D341Med (cell line): ENCODE measurements at regions not wholly inside any gene's neighbourhood (a gene's known extent, or its start where the extent isn't known, plus 50 kb on each side); places are given as distances from the start of the nearest gene placed in this dataset.

ENCODE experiments used
- DNase-seq: peaks from one replicate; pipeline ENCODE4 v3.0.0; 2012; ENCODE audit warnings: low spot score

DNA sequence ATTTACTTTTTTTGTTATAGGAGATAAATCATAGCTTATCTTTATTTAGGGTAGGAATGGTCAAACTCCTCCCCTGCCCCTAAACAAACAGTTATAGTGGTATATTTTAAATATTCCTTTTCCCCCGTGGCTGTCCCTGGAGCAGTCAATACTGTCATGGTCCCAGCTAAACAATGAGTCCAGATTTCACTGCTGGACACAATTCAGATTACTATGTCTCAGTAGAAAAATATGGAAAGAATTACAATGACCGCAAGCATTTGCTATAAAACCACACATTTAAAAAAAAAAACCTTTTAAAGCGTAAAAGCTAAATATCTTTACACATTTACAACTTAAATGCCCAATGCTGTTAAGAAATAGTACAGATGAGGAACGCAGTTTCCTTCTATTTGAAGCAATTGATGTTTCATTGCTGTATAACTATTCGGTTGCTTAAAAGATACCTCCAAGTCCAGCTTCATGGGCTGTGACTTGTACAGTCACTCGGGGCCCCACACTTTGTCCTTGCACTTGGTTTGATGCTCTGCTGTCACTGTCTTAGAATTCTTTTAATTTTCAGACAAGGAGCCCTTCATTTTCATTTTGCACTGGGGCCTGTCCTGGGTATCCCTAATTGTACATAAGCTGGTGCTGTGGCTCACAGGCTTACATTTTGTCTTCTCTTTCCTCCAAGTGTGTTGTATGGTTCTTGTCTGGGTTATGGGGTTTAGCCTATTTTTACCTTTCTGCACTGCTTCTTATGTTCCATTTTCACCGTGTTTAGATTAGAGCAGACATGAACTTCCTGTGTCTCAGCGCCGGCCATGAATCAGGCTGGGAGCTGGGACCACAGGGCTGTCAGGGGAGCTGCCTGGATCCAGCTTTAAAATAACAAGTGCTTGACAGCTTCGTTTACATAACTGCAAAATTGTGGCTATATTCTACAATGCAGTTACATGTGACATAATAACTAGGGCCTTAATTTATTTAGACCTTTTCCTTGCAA is 530.2 kb upstream of the FZD8 start:
- no peak for DNase-seq

DNA sequence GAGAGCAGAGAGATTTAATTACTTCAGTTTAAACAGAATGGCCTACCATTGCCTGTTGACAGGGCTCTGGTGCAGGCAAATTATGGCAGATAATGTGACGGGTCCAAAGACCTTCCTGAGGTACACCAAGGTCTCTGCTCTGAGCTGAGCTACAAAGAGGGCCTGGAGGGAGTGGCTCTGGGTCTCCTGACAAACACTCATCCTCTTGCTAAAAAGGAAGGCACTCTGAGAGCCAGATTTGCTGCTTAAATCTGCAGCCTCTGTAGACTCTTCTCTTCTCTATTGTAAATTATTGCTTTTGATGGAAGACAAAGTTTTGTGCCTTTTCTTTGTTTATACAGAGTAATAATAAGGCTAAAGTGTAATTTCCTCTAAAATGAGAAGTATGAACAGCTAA is 529.5 kb upstream of the FZD8 start:
- DNase-seq: no peak

GRCh38 chr10:36170943-36171501 is 528.9 kb upstream of the FZD8 start:
- no peak for DNase-seq

GRCh38 chr10:36170142-36170719 is 528.1 kb upstream of the FZD8 start:
- no peak for DNase-seq

- no peak for DNase-seq
These were observed 526.7 kb upstream of the FZD8 start for GRCh38 chr10:36168777-36169176.

DNA sequence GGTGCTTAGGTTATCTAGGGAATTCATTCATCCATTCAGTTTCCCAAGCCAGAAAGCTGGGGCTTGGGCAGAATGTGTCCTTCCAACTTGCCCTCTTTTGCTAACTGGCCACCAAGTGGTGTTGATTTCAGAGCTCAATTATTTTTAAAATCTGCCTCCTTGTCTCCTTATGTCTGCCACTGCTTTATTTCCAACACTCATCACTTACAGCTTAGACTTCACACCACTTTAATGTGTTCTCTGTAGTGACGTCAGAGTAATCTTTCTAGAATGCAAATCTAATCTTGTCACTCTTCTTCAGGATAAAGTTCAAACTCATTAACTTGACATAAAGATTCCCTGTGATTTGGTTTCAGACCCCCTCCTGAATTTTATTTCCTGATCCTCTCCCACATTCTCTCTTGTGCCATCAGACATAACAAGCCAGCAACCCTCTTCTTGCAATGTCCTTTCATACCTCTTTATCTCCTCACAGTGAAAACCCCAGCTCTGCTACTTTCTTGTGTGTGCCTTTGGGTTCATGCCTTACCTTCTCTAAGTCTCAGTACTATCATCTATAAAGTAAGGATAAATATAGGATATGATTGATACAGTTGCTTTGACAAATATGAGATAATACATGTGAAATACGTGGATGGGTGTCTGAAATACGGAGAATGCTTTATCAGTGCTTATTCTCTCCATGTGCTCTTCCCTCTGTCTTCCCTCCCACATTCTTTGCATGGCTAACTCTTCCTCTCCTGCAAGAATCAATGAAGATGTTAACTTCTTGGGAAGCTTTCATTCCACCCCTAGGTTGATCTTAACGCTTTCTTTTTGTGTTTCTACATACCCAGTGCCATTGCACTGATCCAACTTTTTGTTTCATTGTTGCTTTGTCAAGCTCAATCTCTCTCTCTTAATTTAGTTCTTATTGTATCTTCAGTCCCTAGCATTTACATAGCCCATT is 522.7 kb upstream of the FZD8 start:
- no peak for DNase-seq

GRCh38 chr10:36163827-36164226 is 521.7 kb upstream of the FZD8 start:
- DNase-seq: no peak

DNA sequence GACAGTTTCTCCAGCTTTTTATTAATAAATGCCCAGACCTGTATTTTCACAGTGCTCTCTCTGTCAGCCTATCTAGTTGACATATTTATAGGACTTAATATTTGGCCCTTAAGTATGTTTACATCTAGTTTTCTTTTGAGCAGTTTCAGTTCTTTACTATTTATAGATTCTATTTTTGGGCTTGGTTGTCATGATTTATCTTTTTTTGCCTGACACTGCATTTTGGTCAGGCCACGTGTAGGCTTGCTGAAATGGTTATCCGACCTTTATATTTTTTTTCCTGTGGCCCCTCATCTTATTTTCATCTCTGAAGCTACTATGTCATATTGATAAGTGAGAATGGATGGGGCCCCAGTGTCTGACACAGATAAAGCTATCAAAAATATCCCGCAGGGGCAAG is 515.4 kb upstream of the FZD8 start:
- DNase-seq: no peak

GRCh38 chr10:36148207-36148606 is 506.1 kb upstream of the FZD8 start:
- DNase-seq: no peak

GRCh38 chr10:36147529-36147928 is 505.4 kb upstream of the FZD8 start:
- no peak for DNase-seq

- no peak for DNase-seq
These were observed 499.9 kb upstream of the FZD8 start for GRCh38 chr10:36141856-36142560.

DNA sequence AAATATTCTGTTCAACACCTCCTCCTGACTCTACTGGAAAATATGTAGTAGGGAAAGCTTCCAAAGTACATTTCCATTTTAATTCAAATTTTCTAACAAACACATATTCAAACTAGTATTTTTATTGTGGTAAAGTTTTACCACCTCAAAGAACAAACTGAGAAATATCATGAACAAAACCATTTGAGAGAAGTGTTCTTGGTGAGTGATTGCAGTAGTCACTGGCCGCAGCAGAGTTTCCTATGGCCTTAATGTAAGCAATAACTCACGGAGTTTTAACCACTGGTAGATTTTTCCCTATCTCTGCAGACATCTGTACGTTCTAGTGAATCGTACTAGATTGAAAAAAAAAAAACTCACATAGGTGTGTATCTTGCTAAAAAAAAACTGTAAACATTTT is 487.0 kb upstream of the FZD8 start:
- no peak for DNase-seq

DNA sequence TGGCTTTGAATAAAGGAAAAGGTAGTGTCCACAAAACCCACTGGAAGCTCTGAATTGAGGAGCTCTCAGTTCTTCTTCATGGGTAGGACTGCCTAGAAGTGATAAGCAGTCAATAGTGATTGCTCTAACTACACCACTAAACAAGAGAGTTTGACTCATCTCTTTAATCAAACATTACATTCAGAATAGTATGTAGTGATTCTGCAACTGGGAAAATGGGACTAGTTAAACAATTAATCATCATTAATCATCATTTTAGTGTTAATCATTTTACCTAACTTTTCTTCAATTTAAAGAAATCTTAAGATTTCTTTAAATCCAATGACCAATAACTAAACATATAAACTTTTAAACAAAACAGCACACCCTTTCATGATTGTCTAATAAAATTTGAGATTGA is 484.0 kb upstream of the FZD8 start:
- no peak for DNase-seq

- DNase-seq: no peak
These were observed 477.4 kb upstream of the FZD8 start for GRCh38 chr10:36119455-36119854.

DNA sequence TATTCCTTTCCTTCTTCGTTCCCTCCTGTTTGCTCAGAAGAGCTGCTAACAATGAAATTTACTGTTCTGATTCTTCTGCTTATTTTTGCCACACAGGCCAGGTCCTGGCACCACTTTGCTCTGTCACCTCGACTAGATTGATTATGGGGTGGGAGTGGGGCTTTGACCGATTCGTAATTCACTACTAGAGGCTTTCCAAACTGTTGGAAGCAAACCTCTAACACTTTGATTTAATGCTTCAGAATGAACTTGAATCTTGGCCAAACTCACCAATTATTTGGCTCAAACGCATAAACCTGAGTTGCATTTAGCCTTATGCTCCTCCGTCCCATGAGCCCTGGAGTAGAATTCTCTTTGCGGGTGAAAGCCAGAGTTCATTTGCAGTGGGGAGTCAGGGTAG is 476.2 kb upstream of the FZD8 start:
- DNase-seq: no peak

DNA sequence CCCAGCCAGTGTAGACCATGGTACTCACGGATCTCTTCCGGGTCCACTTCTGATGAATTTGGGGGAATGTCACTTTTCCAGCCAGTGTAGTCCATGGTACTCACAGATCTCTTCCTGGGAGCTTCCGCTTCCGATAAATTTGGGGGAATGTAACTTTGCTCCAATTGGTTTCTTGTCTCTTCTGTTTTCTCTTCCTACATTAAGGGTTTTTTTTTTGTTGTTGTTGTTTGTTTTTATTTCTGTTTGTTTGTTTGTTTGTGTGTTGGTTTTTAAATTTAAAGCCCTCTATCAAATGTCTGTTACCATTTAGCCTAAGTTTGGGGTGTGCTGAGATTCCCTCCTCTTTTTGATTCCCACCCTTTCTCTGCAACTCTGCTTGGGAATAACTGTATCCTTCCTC is 475.8 kb upstream of the FZD8 start:
- no peak for DNase-seq

- no peak for DNase-seq
These were observed 475.1 kb upstream of the FZD8 start for GRCh38 chr10:36117231-36117630.

GRCh38 chr10:36116731-36117130 is 474.6 kb upstream of the FZD8 start:
- DNase-seq: no peak

GRCh38 chr10:36116040-36116439 is 473.9 kb upstream of the FZD8 start:
- no peak for DNase-seq

- no peak for DNase-seq
These were observed 473.3 kb upstream of the FZD8 start for GRCh38 chr10:36115364-36115763.

- no peak for DNase-seq
These were observed 472.8 kb upstream of the FZD8 start for GRCh38 chr10:36114913-36115312.

- DNase-seq: no peak
These were observed 472.0 kb upstream of the FZD8 start for GRCh38 chr10:36114141-36114540.
